ENCODE measurements at regions not wholly inside any gene's neighbourhood (a gene's known extent, or its start where the extent isn't known, plus 50 kb on each side); places are given as distances from the start of the nearest gene placed in this dataset.

DNA sequence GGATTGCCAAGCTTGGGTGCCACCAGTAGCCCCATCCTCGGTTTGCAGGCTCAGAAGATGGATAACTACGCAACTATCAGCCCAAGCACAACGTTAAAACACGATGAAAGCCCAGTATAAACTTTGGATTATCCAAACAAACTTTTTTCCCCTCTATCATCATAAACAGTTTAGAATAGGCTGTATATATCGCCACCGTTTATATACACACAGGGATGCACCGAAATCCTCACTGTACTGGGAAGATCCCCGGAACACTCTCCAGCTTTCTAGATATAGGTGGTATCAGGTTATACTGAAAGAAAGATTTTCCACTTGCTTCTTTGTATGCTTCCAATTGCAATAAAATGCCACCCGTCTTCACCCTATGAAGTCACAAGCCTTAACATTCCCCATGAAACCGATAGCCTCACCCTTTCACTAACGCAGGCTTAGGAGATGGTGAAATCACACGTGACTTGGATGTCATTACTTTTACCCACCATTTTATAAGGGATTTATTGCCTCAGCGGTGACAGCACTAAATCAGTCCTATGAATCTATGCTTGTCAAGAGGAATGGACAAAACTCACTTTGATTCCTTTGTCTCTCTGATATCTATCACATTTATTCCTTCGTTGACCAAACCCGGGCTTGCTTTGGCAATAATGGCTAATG is 207.6 kb upstream of the FOXN3 start:
- H3K4me3 Mint-ChIP-seq (ENCODE audit: unreplicated experiment) = no peak overlapping the region
- peaks cover 7% of the 10 kb centered on the region for H3K9me3 Mint-ChIP-seq (ENCODE audit: unreplicated experiment)
- ChIA-PET CTCF (interaction anchor here (0.9 to 1.0 kb wide), 2 partner anchors 22 to 285 kb away, joined by 3 read pairs; no protein-coding TSS in a partner anchor), POLR2A (no interaction called here)
- no peak overlapping the region for H3K27ac Mint-ChIP-seq (ENCODE audit: low read depth, unreplicated experiment)
- intact Hi-C loops (cut with micrococcal nuclease) = no loop called here
- peaks cover 2% of the 10 kb centered on the region for H3K4me1 Mint-ChIP-seq (ENCODE audit: insufficient read depth, unreplicated experiment)
- BruUV-seq (replicated peaks) = no TSS peak
- TF ChIP-seq, protein P1, sequence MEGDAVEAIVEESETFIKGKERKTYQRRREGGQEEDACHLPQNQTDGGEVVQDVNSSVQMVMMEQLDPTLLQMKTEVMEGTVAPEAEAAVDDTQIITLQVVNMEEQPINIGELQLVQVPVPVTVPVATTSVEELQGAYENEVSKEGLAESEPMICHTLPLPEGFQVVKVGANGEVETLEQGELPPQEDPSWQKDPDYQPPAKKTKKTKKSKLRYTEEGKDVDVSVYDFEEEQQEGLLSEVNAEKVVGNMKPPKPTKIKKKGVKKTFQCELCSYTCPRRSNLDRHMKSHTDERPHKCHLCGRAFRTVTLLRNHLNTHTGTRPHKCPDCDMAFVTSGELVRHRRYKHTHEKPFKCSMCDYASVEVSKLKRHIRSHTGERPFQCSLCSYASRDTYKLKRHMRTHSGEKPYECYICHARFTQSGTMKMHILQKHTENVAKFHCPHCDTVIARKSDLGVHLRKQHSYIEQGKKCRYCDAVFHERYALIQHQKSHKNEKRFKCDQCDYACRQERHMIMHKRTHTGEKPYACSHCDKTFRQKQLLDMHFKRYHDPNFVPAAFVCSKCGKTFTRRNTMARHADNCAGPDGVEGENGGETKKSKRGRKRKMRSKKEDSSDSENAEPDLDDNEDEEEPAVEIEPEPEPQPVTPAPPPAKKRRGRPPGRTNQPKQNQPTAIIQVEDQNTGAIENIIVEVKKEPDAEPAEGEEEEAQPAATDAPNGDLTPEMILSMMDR (IDR thresholded peaks at IDR 0.05; ENCODE audit: unreplicated experiment) = no peak
- DNase-seq (ENCODE audit: unreplicated experiment) = no peak
- no peaks in the 10 kb centered on the region for H3K36me3 Mint-ChIP-seq (ENCODE audit: insufficient read depth, unreplicated experiment)
- H3K27me3 Mint-ChIP-seq (ENCODE audit: insufficient read depth, unreplicated experiment) = no peaks in the 10 kb centered on the region

DNA sequence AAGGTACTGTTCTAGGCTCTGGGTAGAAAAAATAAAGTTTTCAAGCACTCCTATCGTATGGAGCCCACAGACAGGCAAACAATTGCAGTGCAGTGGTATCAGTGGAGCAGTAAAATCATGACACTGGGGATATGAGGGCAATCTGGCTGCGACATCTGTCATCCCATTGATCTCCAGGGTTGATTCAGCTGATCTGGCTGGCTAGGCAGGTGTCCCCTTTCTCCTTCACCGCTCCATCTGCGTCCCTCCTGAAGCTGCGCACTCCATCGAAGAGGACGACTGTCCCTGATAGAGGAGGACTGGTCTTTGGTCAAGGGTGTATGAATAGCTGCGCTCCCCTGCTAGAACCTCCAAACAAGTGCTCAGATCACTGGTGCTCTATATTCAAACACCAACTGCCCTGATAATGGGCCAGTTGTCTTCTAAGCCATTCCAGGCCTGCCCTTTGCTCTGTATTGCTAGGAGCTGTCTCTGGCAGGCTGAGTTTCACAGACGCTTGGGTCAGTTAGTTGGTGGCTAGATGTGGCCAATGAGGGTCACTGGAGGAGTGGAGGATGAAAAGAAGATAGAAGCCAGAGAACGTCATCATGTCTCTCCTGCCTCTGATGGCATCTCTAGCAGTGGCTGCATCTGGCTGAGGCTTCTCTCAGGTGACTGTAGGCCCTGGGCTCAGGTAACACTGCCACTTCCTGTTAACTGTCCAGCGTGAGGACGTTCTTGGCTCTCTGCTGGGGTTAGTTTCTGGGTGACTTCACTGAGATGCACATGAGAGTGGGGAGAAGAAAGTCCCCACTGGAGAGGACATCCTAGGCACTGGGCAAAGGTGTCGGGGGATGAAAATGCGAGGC is 205.0 kb upstream of the FOXN3 start:
- TF ChIP-seq, protein P1 (IDR thresholded peaks at IDR 0.05; ENCODE audit: unreplicated experiment) = no peak
- ChIA-PET CTCF (no interaction called here), POLR2A (interaction anchor here (0.7 kb wide), 1 partner anchor 58 kb away, joined by 3 read pairs; no protein-coding TSS in a partner anchor)
- peaks cover 7% of the 10 kb centered on the region for H3K9me3 Mint-ChIP-seq (ENCODE audit: unreplicated experiment)
- no peak overlapping the region for H3K27ac Mint-ChIP-seq (ENCODE audit: low read depth, unreplicated experiment)
- intact Hi-C loops (cut with micrococcal nuclease) = no loop called here
- H3K27me3 Mint-ChIP-seq (ENCODE audit: insufficient read depth, unreplicated experiment) = no peaks in the 10 kb centered on the region
- H3K4me1 Mint-ChIP-seq (ENCODE audit: insufficient read depth, unreplicated experiment) = peaks cover 7% of the 10 kb centered on the region
- no peaks in the 10 kb centered on the region for H3K36me3 Mint-ChIP-seq (ENCODE audit: insufficient read depth, unreplicated experiment)
- no TSS peak for BruUV-seq (replicated peaks)
- DNase-seq (ENCODE audit: unreplicated experiment) = no peak
- no peak overlapping the region for H3K4me3 Mint-ChIP-seq (ENCODE audit: unreplicated experiment)

DNA sequence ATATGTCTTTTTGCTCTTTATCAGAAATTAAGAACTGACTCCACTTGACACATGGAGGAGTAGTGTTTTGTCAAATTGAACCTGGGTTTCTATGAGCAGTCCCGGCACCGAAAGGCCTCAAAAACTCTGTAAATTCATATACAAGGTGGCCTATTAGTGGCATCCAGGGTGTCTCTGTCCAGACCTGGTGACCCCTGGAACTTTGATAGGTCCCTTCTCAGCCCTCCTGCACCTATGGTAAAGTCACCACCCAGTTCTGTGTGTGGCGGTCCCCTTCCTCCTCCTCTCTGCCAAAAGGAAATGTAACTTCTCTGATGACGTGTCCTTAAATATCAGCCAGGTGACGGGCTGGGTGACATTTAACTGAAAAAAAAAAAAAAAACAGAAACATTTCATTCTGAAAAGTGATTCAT is 204.0 kb upstream of the FOXN3 start:
- no peak for DNase-seq (ENCODE audit: unreplicated experiment)
- CTCF ChIA-PET = no interaction called here
- intact Hi-C loops (cut with micrococcal nuclease) = no loop called here
- H3K4me1 Mint-ChIP-seq (ENCODE audit: insufficient read depth, unreplicated experiment) = peaks cover 7% of the 10 kb centered on the region
- no peaks in the 10 kb centered on the region for H3K27me3 Mint-ChIP-seq (ENCODE audit: insufficient read depth, unreplicated experiment)
- no peaks in the 10 kb centered on the region for H3K9me3 Mint-ChIP-seq (ENCODE audit: unreplicated experiment)
- H3K4me3 Mint-ChIP-seq (ENCODE audit: unreplicated experiment) = no peak overlapping the region
- TF ChIP-seq, protein P1 (IDR thresholded peaks at IDR 0.05; ENCODE audit: unreplicated experiment) = no peak
- H3K36me3 Mint-ChIP-seq (ENCODE audit: insufficient read depth, unreplicated experiment) = no peaks in the 10 kb centered on the region
- BruUV-seq (replicated peaks) = no TSS peak
- POLR2A ChIA-PET = interaction anchor here (0.7 kb wide), 1 partner anchor 59 kb away, joined by 3 read pairs; no protein-coding TSS in a partner anchor
- no peak overlapping the region for H3K27ac Mint-ChIP-seq (ENCODE audit: low read depth, unreplicated experiment)

DNA sequence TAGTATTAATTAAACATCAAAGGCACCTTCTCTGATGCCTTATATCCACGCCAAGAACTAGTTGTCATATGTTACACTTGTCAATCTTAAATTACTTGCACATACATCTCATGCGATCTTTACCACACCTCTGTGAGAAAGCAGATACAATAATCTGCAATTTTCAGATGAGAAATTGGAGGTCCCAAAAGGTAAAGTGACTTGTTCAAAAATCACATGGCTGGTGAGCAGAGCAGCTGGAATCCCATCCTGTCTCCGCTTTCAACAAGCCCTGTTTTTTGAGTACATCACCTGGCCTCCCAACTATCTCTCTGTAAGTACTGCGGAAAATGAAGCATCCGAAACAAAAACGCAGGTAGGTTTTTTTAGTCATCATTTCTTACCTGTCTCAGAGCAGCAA is 203.4 kb upstream of the FOXN3 start:
- TF ChIP-seq, protein P1 (IDR thresholded peaks at IDR 0.05; ENCODE audit: unreplicated experiment) = no peak
- Mint-ChIP-seq H3K4me1 (ENCODE audit: insufficient read depth, unreplicated experiment) (peaks cover 7% of the 10 kb centered on the region), H3K9me3 (ENCODE audit: unreplicated experiment) (no peaks in the 10 kb centered on the region), H3K27ac (ENCODE audit: low read depth, unreplicated experiment) (no peak overlapping the region), H3K4me3 (ENCODE audit: unreplicated experiment) (no peak overlapping the region), H3K36me3 (ENCODE audit: insufficient read depth, unreplicated experiment) (no peaks in the 10 kb centered on the region), H3K27me3 (ENCODE audit: insufficient read depth, unreplicated experiment) (no peaks in the 10 kb centered on the region)
- ChIA-PET POLR2A (interaction anchor here (2.0 kb wide), 1 partner anchor 212 kb away, joined by 5 read pairs; no protein-coding TSS in a partner anchor), CTCF (no interaction called here)
- intact Hi-C loops (cut with micrococcal nuclease) = no loop called here
- no TSS peak for BruUV-seq (replicated peaks)
- no peak for DNase-seq (ENCODE audit: unreplicated experiment)
